ENCODE measurements at regions not wholly inside any gene's neighbourhood (a gene's known extent, or its start where the extent isn't known, plus 50 kb on each side); places are given as distances from the start of the nearest gene placed in this dataset.

- no peak overlapping the region for H3K4me3 Mint-ChIP-seq (ENCODE audit: low read depth)
These were observed 227.5 kb downstream of the TTC32 start for GRCh38 chr2:19674051-19675002.

DNA sequence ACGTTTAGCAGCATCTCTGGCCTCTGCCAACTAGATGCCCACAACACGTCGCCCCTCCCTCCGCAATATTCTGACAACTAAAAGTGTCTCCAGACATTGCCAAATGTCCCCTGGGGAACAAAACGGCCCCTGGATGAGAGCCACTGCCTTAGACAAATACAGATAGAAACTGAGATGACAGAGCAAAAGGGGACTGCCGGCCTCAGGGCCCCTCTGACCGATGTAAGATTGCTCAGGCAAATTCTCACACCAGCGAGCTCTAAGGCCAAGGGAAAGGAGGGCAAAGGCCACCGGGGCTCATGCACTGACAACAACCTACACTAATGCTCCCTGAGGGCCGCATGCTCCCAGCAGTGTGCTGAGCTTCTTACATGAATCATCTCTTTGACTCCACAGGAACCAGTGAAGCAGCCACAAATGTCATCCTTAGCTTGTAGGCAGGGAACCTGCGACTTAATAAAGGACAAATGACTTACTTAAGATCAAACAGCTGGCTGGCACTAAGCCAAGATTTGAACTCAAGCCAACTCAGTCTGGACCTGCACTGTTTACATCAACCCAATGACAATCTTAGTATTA lies 228.5 kb downstream of the TTC32 start:
- no peak overlapping the region for H3K4me3 Mint-ChIP-seq (ENCODE audit: low read depth)
- no peaks in the 10 kb centered on the region for H3K36me3 Mint-ChIP-seq (ENCODE audit: low read depth)
- H3K27me3 Mint-ChIP-seq (ENCODE audit: low read depth): peaks cover 3% of the 10 kb centered on the region
- intact Hi-C loops (cut with micrococcal nuclease): no loop called here
- H3K27ac Mint-ChIP-seq: no peak overlapping the region
- H3K9me3 Mint-ChIP-seq: no peaks in the 10 kb centered on the region
- no peak for DNase-seq (ENCODE audit: low spot score)
- H3K4me1 Mint-ChIP-seq (ENCODE audit: low read depth): no peaks in the 10 kb centered on the region

More at GRCh38 chr2:19674051-19675002, 227.5 kb downstream of the TTC32 start:
- H3K4me1 Mint-ChIP-seq (ENCODE audit: low read depth): no peaks in the 10 kb centered on the region
- H3K27ac Mint-ChIP-seq: no peak overlapping the region
- no peaks in the 10 kb centered on the region for H3K9me3 Mint-ChIP-seq
- DNase-seq (ENCODE audit: low spot score): no peak
- peaks cover 3% of the 10 kb centered on the region for H3K27me3 Mint-ChIP-seq (ENCODE audit: low read depth)
- intact Hi-C loops (cut with micrococcal nuclease): no loop called here
- no peaks in the 10 kb centered on the region for H3K36me3 Mint-ChIP-seq (ENCODE audit: low read depth)

DNA sequence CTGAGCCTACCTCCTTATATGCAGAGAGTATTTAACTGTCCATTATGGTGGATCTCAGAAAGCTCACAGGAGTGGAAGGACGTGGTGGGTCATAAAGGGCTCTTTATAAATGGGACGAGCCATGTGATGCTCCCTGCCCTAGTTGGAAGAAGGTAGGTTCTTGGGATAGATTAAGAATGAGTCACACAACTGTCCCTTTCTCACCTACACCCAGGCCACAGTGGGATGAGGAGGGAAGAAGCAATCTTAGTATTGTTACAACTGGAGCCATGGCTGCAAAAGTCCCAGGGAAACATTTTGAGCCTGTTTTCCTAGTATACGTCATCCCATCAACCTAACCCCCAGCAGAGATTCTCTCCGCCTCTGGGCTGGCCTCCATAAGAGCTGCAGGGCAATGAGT lies 229.9 kb downstream of the TTC32 start:
- Mint-ChIP-seq H3K4me1 (ENCODE audit: low read depth) (no peaks in the 10 kb centered on the region), H3K9me3 (no peaks in the 10 kb centered on the region), H3K27ac (no peak overlapping the region), H3K27me3 (ENCODE audit: low read depth) (peaks cover 7% of the 10 kb centered on the region), H3K4me3 (ENCODE audit: low read depth) (no peak overlapping the region), H3K36me3 (ENCODE audit: low read depth) (no peaks in the 10 kb centered on the region)
- no peak for DNase-seq (ENCODE audit: low spot score)
- intact Hi-C loops (cut with micrococcal nuclease): no loop called here

- DNase-seq (ENCODE audit: low spot score): no peak
- peaks cover 10% of the 10 kb centered on the region for H3K27me3 Mint-ChIP-seq (ENCODE audit: low read depth)
- no peaks in the 10 kb centered on the region for H3K9me3 Mint-ChIP-seq
- no peaks in the 10 kb centered on the region for H3K36me3 Mint-ChIP-seq (ENCODE audit: low read depth)
- no peak overlapping the region for H3K4me3 Mint-ChIP-seq (ENCODE audit: low read depth)
- H3K4me1 Mint-ChIP-seq (ENCODE audit: low read depth): no peaks in the 10 kb centered on the region
- intact Hi-C loops (cut with micrococcal nuclease): no loop called here
- H3K27ac Mint-ChIP-seq: no peak overlapping the region
These were observed 230.5 kb downstream of the TTC32 start for GRCh38 chr2:19671311-19671710.

DNA sequence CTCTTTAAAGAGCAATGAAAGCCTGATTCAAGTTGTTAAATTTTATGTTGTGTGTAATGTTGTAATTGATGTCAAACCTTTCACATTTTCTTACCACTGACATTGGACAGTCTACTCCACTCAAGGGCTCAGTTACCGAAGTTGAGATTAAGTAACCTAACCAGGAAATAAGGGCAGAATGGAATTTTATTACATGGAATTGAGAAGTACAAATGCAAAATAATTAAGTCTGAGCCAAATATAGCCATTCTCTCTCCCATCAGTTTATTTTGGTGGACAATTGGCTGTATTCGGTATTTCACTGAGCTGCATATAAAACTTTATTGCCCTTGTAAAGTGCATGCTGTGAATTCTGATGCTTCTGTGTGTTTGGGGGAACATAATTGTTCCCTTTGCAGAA lies 231.5 kb downstream of the TTC32 start:
- Mint-ChIP-seq H3K27me3 (ENCODE audit: low read depth) (peaks cover 10% of the 10 kb centered on the region), H3K27ac (no peak overlapping the region), H3K36me3 (ENCODE audit: low read depth) (no peaks in the 10 kb centered on the region), H3K4me1 (ENCODE audit: low read depth) (no peaks in the 10 kb centered on the region), H3K9me3 (no peaks in the 10 kb centered on the region), H3K4me3 (ENCODE audit: low read depth) (no peak overlapping the region)
- intact Hi-C loops (cut with micrococcal nuclease): no loop called here
- no peak for DNase-seq (ENCODE audit: low spot score)

DNA sequence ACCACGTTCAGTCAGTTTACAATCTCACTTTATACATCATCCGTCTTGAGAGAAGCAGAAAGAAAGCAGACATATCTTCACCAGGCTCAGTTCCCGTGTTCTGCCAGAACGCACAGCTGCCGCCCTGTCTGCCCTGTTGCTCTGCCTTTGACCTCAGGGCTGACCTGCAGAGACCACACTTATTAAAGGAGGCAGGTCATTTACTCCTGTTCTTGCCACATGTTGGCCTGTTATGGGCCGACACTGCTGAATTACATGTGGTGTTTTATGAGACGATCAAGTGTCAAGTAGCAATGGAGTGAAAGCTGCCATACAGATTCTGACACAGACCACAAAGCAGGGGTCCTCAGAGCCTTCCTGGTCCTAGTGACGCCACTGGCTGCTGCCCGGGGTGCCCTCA lies 232.2 kb downstream of the TTC32 start:
- H3K4me1 Mint-ChIP-seq (ENCODE audit: low read depth): no peaks in the 10 kb centered on the region
- H3K36me3 Mint-ChIP-seq (ENCODE audit: low read depth): no peaks in the 10 kb centered on the region
- intact Hi-C loops (cut with micrococcal nuclease): no loop called here
- H3K27me3 Mint-ChIP-seq (ENCODE audit: low read depth): peaks cover 10% of the 10 kb centered on the region
- H3K27ac Mint-ChIP-seq: no peak overlapping the region
- DNase-seq (ENCODE audit: low spot score): no peak
- H3K9me3 Mint-ChIP-seq: no peaks in the 10 kb centered on the region
- no peak overlapping the region for H3K4me3 Mint-ChIP-seq (ENCODE audit: low read depth)

DNA sequence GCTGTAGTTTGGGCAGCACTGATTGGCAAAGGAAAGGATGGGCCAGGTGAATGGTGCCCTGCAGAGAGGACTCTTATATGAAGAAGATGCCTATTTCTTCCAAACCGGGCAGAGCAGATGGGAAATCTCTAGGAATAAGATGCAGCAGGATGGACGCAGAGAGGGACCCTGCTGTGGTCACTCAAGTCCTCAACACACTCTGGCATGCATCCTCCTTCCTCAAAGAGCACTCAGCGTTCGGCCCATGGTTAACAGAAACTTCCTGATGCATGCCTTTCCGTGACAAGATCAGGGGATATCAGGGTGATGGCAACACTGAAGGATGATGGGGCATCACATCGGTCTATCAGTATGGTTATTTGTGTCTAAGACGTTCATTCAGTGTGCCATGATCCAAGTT lies 232.7 kb downstream of the TTC32 start:
- H3K27ac Mint-ChIP-seq: no peak overlapping the region
- intact Hi-C loops (cut with micrococcal nuclease): no loop called here
- H3K9me3 Mint-ChIP-seq: no peaks in the 10 kb centered on the region
- no peak overlapping the region for H3K4me3 Mint-ChIP-seq (ENCODE audit: low read depth)
- H3K4me1 Mint-ChIP-seq (ENCODE audit: low read depth): no peaks in the 10 kb centered on the region
- H3K36me3 Mint-ChIP-seq (ENCODE audit: low read depth): no peaks in the 10 kb centered on the region
- DNase-seq (ENCODE audit: low spot score): no peak
- peaks cover 10% of the 10 kb centered on the region for H3K27me3 Mint-ChIP-seq (ENCODE audit: low read depth)

DNA sequence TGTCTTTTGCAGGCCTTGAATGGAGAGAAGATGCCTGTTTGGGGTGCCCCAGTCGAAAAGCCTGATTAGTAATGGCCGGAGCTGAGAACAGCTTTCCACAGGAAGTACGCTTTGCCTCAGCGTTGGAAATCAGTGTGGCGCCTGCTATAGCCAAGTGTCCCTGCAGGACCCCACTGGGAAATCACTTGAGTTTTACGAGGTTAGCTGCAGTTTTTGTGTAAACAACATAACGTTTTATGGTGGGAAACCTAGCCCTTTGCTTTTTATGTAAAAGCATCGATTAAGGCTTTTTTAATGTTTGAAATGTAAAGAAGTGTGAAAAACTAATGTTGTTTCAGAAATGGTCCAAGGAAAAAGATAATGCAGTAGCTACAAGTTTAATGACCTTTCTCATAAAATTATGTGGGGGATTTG lies 234.2 kb downstream of the TTC32 start:
- DNase-seq (ENCODE audit: low spot score): no peak
- Mint-ChIP-seq H3K36me3 (ENCODE audit: low read depth) (no peaks in the 10 kb centered on the region), H3K4me3 (ENCODE audit: low read depth) (no peak overlapping the region), H3K4me1 (ENCODE audit: low read depth) (no peaks in the 10 kb centered on the region), H3K27me3 (ENCODE audit: low read depth) (peaks cover 10% of the 10 kb centered on the region), H3K27ac (no peak overlapping the region), H3K9me3 (no peaks in the 10 kb centered on the region)
- intact Hi-C loops (cut with micrococcal nuclease): no loop called here

- peaks cover 10% of the 10 kb centered on the region for H3K27me3 Mint-ChIP-seq (ENCODE audit: low read depth)
- intact Hi-C loops (cut with micrococcal nuclease): no loop called here
- H3K27ac Mint-ChIP-seq: no peak overlapping the region
These were observed 234.7 kb downstream of the TTC32 start for GRCh38 chr2:19667085-19667484.

DNA sequence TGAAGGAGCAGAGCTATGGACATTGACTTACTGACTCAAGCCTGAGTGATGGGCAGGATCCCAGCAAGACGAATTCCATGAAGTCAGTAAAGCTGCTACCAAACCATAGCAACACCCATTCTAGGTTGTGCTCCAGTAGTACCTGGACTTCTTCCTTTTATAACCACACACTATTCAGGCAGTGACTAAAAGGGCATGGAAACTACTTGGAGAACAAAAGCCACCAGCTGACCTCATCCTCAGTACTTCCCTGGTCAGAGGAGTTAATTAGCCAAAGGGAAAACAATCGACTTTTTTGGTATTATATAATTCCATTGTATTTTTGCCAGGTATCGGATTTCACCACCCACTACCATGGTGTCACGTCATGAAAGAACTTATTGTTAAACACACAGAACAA lies 237.1 kb downstream of the TTC32 start:
- no peak overlapping the region for H3K4me3 Mint-ChIP-seq (ENCODE audit: low read depth)
- DNase-seq (ENCODE audit: low spot score): no peak
- H3K36me3 Mint-ChIP-seq (ENCODE audit: low read depth): no peaks in the 10 kb centered on the region
- no peaks in the 10 kb centered on the region for H3K9me3 Mint-ChIP-seq
- peaks cover 10% of the 10 kb centered on the region for H3K27me3 Mint-ChIP-seq (ENCODE audit: low read depth)
- intact Hi-C loops (cut with micrococcal nuclease): no loop called here
- H3K27ac Mint-ChIP-seq: no peak overlapping the region
- no peaks in the 10 kb centered on the region for H3K4me1 Mint-ChIP-seq (ENCODE audit: low read depth)

More at GRCh38 chr2:19667085-19667484, 234.7 kb downstream of the TTC32 start:
- H3K9me3 Mint-ChIP-seq: no peaks in the 10 kb centered on the region
- no peak for DNase-seq (ENCODE audit: low spot score)
- H3K4me1 Mint-ChIP-seq (ENCODE audit: low read depth): no peaks in the 10 kb centered on the region
- H3K4me3 Mint-ChIP-seq (ENCODE audit: low read depth): no peak overlapping the region
- no peaks in the 10 kb centered on the region for H3K36me3 Mint-ChIP-seq (ENCODE audit: low read depth)

DNA sequence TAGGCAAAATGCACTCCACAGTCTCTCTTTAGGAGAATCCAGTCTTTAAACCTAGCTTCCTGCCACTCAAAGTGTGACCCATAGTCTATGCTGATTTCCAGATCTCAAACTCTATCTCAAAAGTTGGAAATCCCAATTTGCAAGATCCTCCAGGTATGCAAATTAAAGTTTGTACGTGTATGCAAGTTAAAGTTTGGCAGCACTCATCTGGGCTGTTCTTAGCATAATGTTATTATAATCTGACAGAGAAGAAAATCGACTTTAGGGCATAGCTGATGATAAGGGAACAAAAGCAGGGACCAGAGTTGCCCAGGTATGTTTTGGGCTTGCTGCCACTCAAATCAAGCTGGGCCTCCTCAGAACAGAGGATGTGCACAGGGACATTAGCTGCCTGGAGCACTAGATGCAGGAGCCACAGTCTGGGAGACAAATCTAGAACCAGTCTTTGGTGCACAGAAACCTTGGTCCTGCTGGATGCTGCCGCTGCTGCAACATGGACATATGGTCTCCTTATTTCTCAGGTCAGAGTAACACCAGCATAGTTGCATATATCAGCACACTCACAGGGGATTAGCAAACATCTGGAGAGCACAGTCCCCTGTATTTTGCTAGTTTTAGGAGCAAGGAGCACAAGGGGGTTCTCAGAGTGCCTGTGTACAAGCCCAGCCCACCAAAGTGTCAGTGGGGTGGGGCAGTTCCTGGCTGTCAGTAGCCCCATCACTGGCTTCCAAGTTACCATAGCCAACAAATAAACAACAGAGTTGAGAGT lies 242.6 kb downstream of the TTC32 start:
- Mint-ChIP-seq H3K4me3 (ENCODE audit: low read depth) (no peak overlapping the region), H3K9me3 (no peaks in the 10 kb centered on the region), H3K27me3 (ENCODE audit: low read depth) (no peaks in the 10 kb centered on the region), H3K27ac (no peak overlapping the region), H3K36me3 (ENCODE audit: low read depth) (no peaks in the 10 kb centered on the region), H3K4me1 (ENCODE audit: low read depth) (no peaks in the 10 kb centered on the region)
- DNase-seq (ENCODE audit: low spot score): no peak
- intact Hi-C loops (cut with micrococcal nuclease): no loop called here

DNA sequence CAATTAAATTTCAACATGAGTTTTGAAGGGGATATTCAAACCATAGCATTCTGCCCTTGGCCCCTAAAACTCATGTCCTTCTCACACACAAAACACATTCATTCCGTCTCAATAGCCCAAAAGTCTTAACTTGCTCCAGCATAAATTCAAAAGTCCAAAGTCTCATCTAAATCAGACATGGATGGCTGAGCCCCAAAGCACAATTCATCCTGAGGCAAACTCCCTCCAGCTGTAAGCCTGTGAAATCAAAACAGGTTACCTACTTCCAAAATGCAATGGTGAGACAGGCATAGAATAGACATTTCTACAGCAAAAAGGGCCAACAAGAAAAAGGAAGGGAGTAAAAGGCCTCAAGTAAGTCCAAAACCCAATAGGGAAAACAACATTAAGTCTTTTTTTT lies 245.8 kb downstream of the TTC32 start:
- no peaks in the 10 kb centered on the region for H3K27me3 Mint-ChIP-seq (ENCODE audit: low read depth)
- no peak for DNase-seq (ENCODE audit: low spot score)
- no peak overlapping the region for H3K4me3 Mint-ChIP-seq (ENCODE audit: low read depth)
- no peaks in the 10 kb centered on the region for H3K9me3 Mint-ChIP-seq
- H3K27ac Mint-ChIP-seq: no peak overlapping the region
- no peaks in the 10 kb centered on the region for H3K4me1 Mint-ChIP-seq (ENCODE audit: low read depth)
- intact Hi-C loops (cut with micrococcal nuclease): no loop called here
- no peaks in the 10 kb centered on the region for H3K36me3 Mint-ChIP-seq (ENCODE audit: low read depth)

Measured in activated T-helper 2 cell treated with anti-CD3 and anti-CD28 coated beads, Interferon-gamma antibody, Interleukin-2, Interleukin-4, amounts not matched to agents 10 μg/mL and 5 μg/mL and 100 μg/mL, durations not matched to agents 14 hours and 24 hours and 36 hours (primary cell).